CD4-positive, alpha-beta memory T cell (primary cell): ENCODE measurements at regions not wholly inside any gene's neighbourhood (a gene's known extent, or its start where the extent isn't known, plus 50 kb on each side); places are given as distances from the start of the nearest gene placed in this dataset.

Experiments used
- CTCF ChIA-PET: fragments of 350-600 bp; sonication (Branson Sonifier 250); formaldehyde crosslinking; loops from one replicate; lab custom pipeline; 2021; ENCODE audit warnings: inconsistent platforms; ENCODE audit not compliant: partially characterized antibody; lab: Charles Lee
- POLR2A ChIA-PET: fragments of 350-600 bp; sonication (Branson Sonifier 250); formaldehyde crosslinking; loops from one replicate; lab custom pipeline; 2021; ENCODE audit not compliant: partially characterized antibody; lab: Charles Lee
- DNase-seq, 5 donors: peaks; one replicate each; pipeline versions ENCODE4 v3.0.0 to v3.0.0-alpha.2; 2020 to 2022; ENCODE audit warnings: mixed read lengths in 1 of 5
- H3K27ac ChIP-seq: one replicate; pipeline ENCODE4 v1.7.0; 2013; ENCODE audit warnings: low read depth, low read length
- H3K27me3 ChIP-seq: 2 replicates; pipeline ENCODE4 v1.7.0; 2013; ENCODE audit warnings: mild to moderate bottlenecking, low read length, moderate library complexity; ENCODE audit not compliant: insufficient read depth
- H3K36me3 ChIP-seq: 2 replicates; pipeline ENCODE4 v1.7.0; 2013; ENCODE audit warnings: mild to moderate bottlenecking, low read length, moderate library complexity; ENCODE audit not compliant: insufficient read depth
- H3K4me1 ChIP-seq: 2 replicates; pipeline ENCODE4 v1.7.0; 2013; ENCODE audit warnings: mild to moderate bottlenecking, low read length, moderate library complexity; ENCODE audit not compliant: insufficient read depth
- H3K4me3 ChIP-seq, 2 donors: one replicate each; pipeline ENCODE4 v1.7.0; 2013; ENCODE audit warnings: low read length in 2 of 2, mild to moderate bottlenecking in 1 of 2
- H3K9me3 ChIP-seq, 2 donors: one replicate each; pipeline ENCODE4 v1.7.0; 2013; ENCODE audit warnings: low read length in 2 of 2, control low read depth in 1 of 2; ENCODE audit not compliant: control insufficient read depth in 1 of 2
- H3K27ac Mint-ChIP-seq, 7 donors: one replicate each; pipeline ENCODE4 v1.8.0; 2020 to 2021; ENCODE audit warnings: mixed read lengths in 7 of 7, mild to moderate bottlenecking in 6 of 7, inconsistent platforms in 3 of 7, moderate library complexity in 3 of 7
- H3K27me3 Mint-ChIP-seq, 2 donors: one replicate each; pipeline ENCODE4 v1.8.0; 2020 to 2021; ENCODE audit warnings: mixed read lengths in 2 of 2
- H3K36me3 Mint-ChIP-seq, 2 donors: one replicate each; pipeline ENCODE4 v1.8.0; 2020 to 2021; ENCODE audit warnings: mixed read lengths in 2 of 2, inconsistent platforms in 1 of 2, mild to moderate bottlenecking in 1 of 2
- H3K4me1 Mint-ChIP-seq, 4 donors: one replicate each; pipeline ENCODE4 v1.8.0; 2020 to 2021; ENCODE audit warnings: mixed read lengths in 4 of 4, mild to moderate bottlenecking in 1 of 4
- H3K4me3 Mint-ChIP-seq, 8 donors: one replicate each; pipeline ENCODE4 v1.8.0; 2020 to 2021; ENCODE audit warnings: mixed read lengths in 8 of 8, mild to moderate bottlenecking in 7 of 8, moderate library complexity in 6 of 8, inconsistent platforms in 3 of 8
- H3K9me3 Mint-ChIP-seq, 8 donors: one replicate each; pipeline ENCODE4 v1.8.0; 2020 to 2021; ENCODE audit warnings: mixed read lengths in 8 of 8, mild to moderate bottlenecking in 5 of 8, inconsistent platforms in 3 of 8, moderate library complexity in 1 of 8
- intact Hi-C: fragments of 100-400 bp; cut with micrococcal nuclease; formaldehyde crosslinking; loops from one replicate; pipeline ENCODE4 v1.15.1; 2023

- Histone ChIP-seq H3K4me3 (no peak overlapping the region), H3K9me3 (no peaks in the 10 kb centered on the region), H3K27me3 (no peaks in the 10 kb centered on the region), H3K4me1 (no peaks in the 10 kb centered on the region), H3K27ac (no peak overlapping the region), H3K36me3 (no peaks in the 10 kb centered on the region)
- H3K36me3 Mint-ChIP-seq: no peaks in the 10 kb centered on the region
- H3K27me3 Mint-ChIP-seq: peaks cover 2% of the 10 kb centered on the region in 2 donors
- ChIA-PET CTCF (no interaction called here), POLR2A (no interaction called here)
- H3K9me3 Mint-ChIP-seq: no peaks in the 10 kb centered on the region
- intact Hi-C loops: no loop called here
- no peaks in the 10 kb centered on the region for H3K4me1 Mint-ChIP-seq
- no peak overlapping the region for H3K4me3 Mint-ChIP-seq
- DNase-seq: no peak
- peak overlapping the region in 1 of 7 donors; percentile 32 for H3K27ac Mint-ChIP-seq
Observed at GRCh38 chr12:22851532-22851931, 226.6 kb downstream of the ETNK1 start.

- no peak for DNase-seq
- H3K36me3 ChIP-seq: no peaks in the 10 kb centered on the region
- H3K27ac ChIP-seq: no peak overlapping the region
- H3K36me3 Mint-ChIP-seq: no peaks in the 10 kb centered on the region
- H3K4me1 Mint-ChIP-seq: no peaks in the 10 kb centered on the region
- peaks cover 5 to 10% of the 10 kb centered on the region in 2 donors for H3K27me3 Mint-ChIP-seq
- intact Hi-C loops: loop anchor here (5.0 kb wide), 1 partner anchor 1982 kb away; no protein-coding TSS in a partner anchor
- CTCF ChIA-PET: no interaction called here
- no peaks in the 10 kb centered on the region for H3K27me3 ChIP-seq
- H3K4me3 Mint-ChIP-seq: no peak overlapping the region
- H3K9me3 Mint-ChIP-seq: peaks cover 0 to 2% (median 0%) of the 10 kb centered on the region in 8 donors
- H3K9me3 ChIP-seq: no peaks in the 10 kb centered on the region
- no peaks in the 10 kb centered on the region for H3K4me1 ChIP-seq
- POLR2A ChIA-PET: no interaction called here
- H3K4me3 ChIP-seq: no peak overlapping the region
- H3K27ac Mint-ChIP-seq: no peak overlapping the region
Observed at GRCh38 chr12:22855456-22855855, 230.5 kb downstream of the ETNK1 start.

- Mint-ChIP-seq H3K36me3 (no peaks in the 10 kb centered on the region), H3K9me3 (peaks cover 0 to 2% (median 0%) of the 10 kb centered on the region in 8 donors), H3K4me1 (no peaks in the 10 kb centered on the region), H3K27ac (no peak overlapping the region), H3K4me3 (no peak overlapping the region), H3K27me3 (peaks cover 5 to 7% of the 10 kb centered on the region in 2 donors)
- no peaks in the 10 kb centered on the region for H3K9me3 ChIP-seq
- no peak for DNase-seq
- ChIA-PET CTCF (interaction anchor here (1.5 kb wide), 1 partner anchor 15 kb away, joined by 3 read pairs; no protein-coding TSS in a partner anchor), POLR2A (no interaction called here)
- no peak overlapping the region for H3K27ac ChIP-seq
- no peaks in the 10 kb centered on the region for H3K27me3 ChIP-seq
- intact Hi-C loops: loop anchor here (5.0 kb wide), 1 partner anchor 1981 kb away; no protein-coding TSS in a partner anchor
- no peaks in the 10 kb centered on the region for H3K36me3 ChIP-seq
- H3K4me3 ChIP-seq: no peak overlapping the region
- H3K4me1 ChIP-seq: no peaks in the 10 kb centered on the region
Observed at GRCh38 chr12:22856178-22856577, 231.2 kb downstream of the ETNK1 start.

- no peaks in the 10 kb centered on the region for H3K4me1 ChIP-seq
- H3K4me3 ChIP-seq: no peak overlapping the region
- H3K27me3 ChIP-seq: no peaks in the 10 kb centered on the region
- no peaks in the 10 kb centered on the region for H3K9me3 ChIP-seq
- CTCF ChIA-PET: no interaction called here
- no peak for DNase-seq
- no peaks in the 10 kb centered on the region for H3K36me3 ChIP-seq
- POLR2A ChIA-PET: no interaction called here
- H3K27me3 Mint-ChIP-seq: peaks cover 7 to 10% of the 10 kb centered on the region in 2 donors
- no peak overlapping the region for H3K27ac Mint-ChIP-seq
- H3K9me3 Mint-ChIP-seq: peaks cover 0 to 6% (median 0%) of the 10 kb centered on the region in 8 donors
- no peaks in the 10 kb centered on the region for H3K36me3 Mint-ChIP-seq
- no peak overlapping the region for H3K27ac ChIP-seq
- no peaks in the 10 kb centered on the region for H3K4me1 Mint-ChIP-seq
- H3K4me3 Mint-ChIP-seq: peak overlapping the region in 1 of 8 donors; percentile 0
- intact Hi-C loops: loop anchor here (5.0 kb wide), 1 partner anchor 1978 kb away; no protein-coding TSS in a partner anchor
Observed at GRCh38 chr12:22858849-22859570, 234.0 kb downstream of the ETNK1 start.

- H3K9me3 ChIP-seq: no peaks in the 10 kb centered on the region
- H3K36me3 ChIP-seq: no peaks in the 10 kb centered on the region
- no peaks in the 10 kb centered on the region for H3K36me3 Mint-ChIP-seq
- H3K27ac Mint-ChIP-seq: no peak overlapping the region
- no peak overlapping the region for H3K27ac ChIP-seq
- H3K27me3 ChIP-seq: no peaks in the 10 kb centered on the region
- intact Hi-C loops: no loop called here
- H3K4me1 ChIP-seq: no peaks in the 10 kb centered on the region
- no peaks in the 10 kb centered on the region for H3K4me1 Mint-ChIP-seq
- H3K9me3 Mint-ChIP-seq: peaks cover 0 to 6% (median 0%) of the 10 kb centered on the region in 8 donors
- ChIA-PET POLR2A (no interaction called here), CTCF (no interaction called here)
- peaks cover 7 to 10% of the 10 kb centered on the region in 2 donors for H3K27me3 Mint-ChIP-seq
- no peak overlapping the region for H3K4me3 Mint-ChIP-seq
- no peak overlapping the region for H3K4me3 ChIP-seq
- no peak for DNase-seq
Observed at GRCh38 chr12:22860926-22861325, 236.0 kb downstream of the ETNK1 start.

GRCh38 chr12:22865822-22866221, 240.9 kb downstream of the ETNK1 start:
- H3K9me3 ChIP-seq: no peaks in the 10 kb centered on the region
- H3K4me3 ChIP-seq: no peak overlapping the region
- no peak for DNase-seq
- H3K27ac ChIP-seq: no peak overlapping the region
- no peaks in the 10 kb centered on the region for H3K4me1 Mint-ChIP-seq
- intact Hi-C loops: no loop called here
- H3K36me3 ChIP-seq: no peaks in the 10 kb centered on the region
- H3K27me3 Mint-ChIP-seq: peaks cover 3 to 5% of the 10 kb centered on the region in 2 donors
- H3K27me3 ChIP-seq: no peaks in the 10 kb centered on the region
- CTCF ChIA-PET: no interaction called here
- H3K4me1 ChIP-seq: no peaks in the 10 kb centered on the region
- no peak overlapping the region for H3K27ac Mint-ChIP-seq
- POLR2A ChIA-PET: no interaction called here
- peaks cover 0 to 4% (median 0%) of the 10 kb centered on the region in 8 donors for H3K9me3 Mint-ChIP-seq
- no peak overlapping the region for H3K4me3 Mint-ChIP-seq
- no peaks in the 10 kb centered on the region for H3K36me3 Mint-ChIP-seq

- Mint-ChIP-seq H3K27ac (no peak overlapping the region), H3K9me3 (peaks cover 0 to 4% (median 0%) of the 10 kb centered on the region in 8 donors), H3K36me3 (no peaks in the 10 kb centered on the region), H3K4me3 (no peak overlapping the region), H3K4me1 (no peaks in the 10 kb centered on the region), H3K27me3 (peaks cover 3 to 5% of the 10 kb centered on the region in 2 donors)
- intact Hi-C loops: no loop called here
- Histone ChIP-seq H3K36me3 (no peaks in the 10 kb centered on the region), H3K9me3 (no peaks in the 10 kb centered on the region), H3K27me3 (no peaks in the 10 kb centered on the region), H3K4me3 (no peak overlapping the region), H3K4me1 (no peaks in the 10 kb centered on the region), H3K27ac (no peak overlapping the region)
- DNase-seq: no peak
- CTCF ChIA-PET: no interaction called here
- POLR2A ChIA-PET: no interaction called here
Observed at GRCh38 chr12:22866406-22866805, 241.4 kb downstream of the ETNK1 start.
